Posterior vena cava (tissue), 2 donors: ENCODE measurements at regions not wholly inside any gene's neighbourhood (a gene's known extent, or its start where the extent isn't known, plus 50 kb on each side); places are given as distances from the start of the nearest gene placed in this dataset.
"Not testable (repeated sequence)": the region's sequence is repeated elsewhere in the genome, so short reads cannot be mapped to it uniquely, and the experiment has no call there.

Source experiments
- DNase-seq: peaks from one replicate; pipeline ENCODE4 v3.0.0-alpha.2; 2020; ENCODE audit warnings: low spot score
- intact Hi-C, 2 donors: fragments of 100-400 bp; cut with DNase I; formaldehyde crosslinking; loops; one replicate each; pipeline versions ENCODE4 v1.14.1 to v1.14.2; 2022 to 2023
- donor health status: DM: yes; HTN: yes; CAD: no.
- donor health status: DM: yes; HTN: yes; CAD: no.

- intact Hi-C loops = no loop called here
These were observed 423.1 kb downstream of the BCOR start for GRCh38 chrX:39674490-39675161.

GRCh38 chrX:39675162-39675553 is 422.6 kb downstream of the BCOR start:
- intact Hi-C loops = no loop called here
- peak; percentile 72 for DNase-seq

More at GRCh38 chrX:39674490-39675161, 423.1 kb downstream of the BCOR start:
- DNase-seq = no peak

- intact Hi-C loops = no loop called here
- DNase-seq = peak; percentile 91
These were observed 422.1 kb downstream of the BCOR start for GRCh38 chrX:39675619-39676018.

- intact Hi-C loops = no loop called here
- no peak for DNase-seq
These were observed 421.3 kb downstream of the BCOR start for GRCh38 chrX:39676434-39676833.

GRCh38 chrX:39677585-39677977 is 420.2 kb downstream of the BCOR start:
- no peak for DNase-seq
- intact Hi-C loops = no loop called here

- intact Hi-C loops = no loop called here
- DNase-seq = peak; percentile 68
These were observed 419.6 kb downstream of the BCOR start for GRCh38 chrX:39677978-39678791.

GRCh38 chrX:39678914-39679313 is 418.8 kb downstream of the BCOR start:
- DNase-seq = no peak
- intact Hi-C loops = no loop called here

- intact Hi-C loops = no loop called here
- no peak for DNase-seq
These were observed 418.1 kb downstream of the BCOR start for GRCh38 chrX:39679497-39680157.

- intact Hi-C loops = no loop called here
- no peak for DNase-seq
These were observed 415.9 kb downstream of the BCOR start for GRCh38 chrX:39681885-39682284.

GRCh38 chrX:39682778-39683177 is 415.0 kb downstream of the BCOR start:
- DNase-seq = no peak
- intact Hi-C loops = no loop called here

GRCh38 chrX:39688219-39688575 is 409.6 kb downstream of the BCOR start:
- intact Hi-C loops = loop anchor here in 1 of 2 donors (5.0 kb wide), 1 partner anchor 36 kb away; no protein-coding TSS in a partner anchor
- DNase-seq = no peak

- DNase-seq = peak; percentile 86
- intact Hi-C loops = loop anchor here in 1 of 2 donors (5.0 kb wide), 1 partner anchor 36 kb away; no protein-coding TSS in a partner anchor
These were observed 409.0 kb downstream of the BCOR start for GRCh38 chrX:39688576-39689375.

- intact Hi-C loops = loop anchor here in 1 of 2 donors (5.0 kb wide), 1 partner anchor 37 kb away; no protein-coding TSS in a partner anchor
- peak; percentile 79 for DNase-seq
These were observed 408.2 kb downstream of the BCOR start for GRCh38 chrX:39689376-39690104.

- no peak for DNase-seq
These were observed 407.0 kb downstream of the BCOR start for GRCh38 chrX:39690541-39691415.

GRCh38 chrX:39691724-39692123 is 406.0 kb downstream of the BCOR start:
- no peak for DNase-seq
- intact Hi-C loops = no loop called here

More at GRCh38 chrX:39690541-39691415, 407.0 kb downstream of the BCOR start:
- intact Hi-C loops = no loop called here

- intact Hi-C loops = no loop called here
- no peak for DNase-seq
These were observed 405.0 kb downstream of the BCOR start for GRCh38 chrX:39692796-39693195.

- intact Hi-C loops = no loop called here
- DNase-seq = no peak
These were observed 404.5 kb downstream of the BCOR start for GRCh38 chrX:39693298-39693697.

GRCh38 chrX:39702636-39703035 is 395.1 kb downstream of the BCOR start:
- intact Hi-C loops = not testable (repeated sequence)

More at GRCh38 chrX:39702636-39703035, 395.1 kb downstream of the BCOR start:
- DNase-seq = not testable (repeated sequence)
